ENCODE measurements at regions not wholly inside any gene's neighbourhood (a gene's known extent, or its start where the extent isn't known, plus 50 kb on each side); places are given as distances from the start of the nearest gene placed in this dataset.

DNA sequence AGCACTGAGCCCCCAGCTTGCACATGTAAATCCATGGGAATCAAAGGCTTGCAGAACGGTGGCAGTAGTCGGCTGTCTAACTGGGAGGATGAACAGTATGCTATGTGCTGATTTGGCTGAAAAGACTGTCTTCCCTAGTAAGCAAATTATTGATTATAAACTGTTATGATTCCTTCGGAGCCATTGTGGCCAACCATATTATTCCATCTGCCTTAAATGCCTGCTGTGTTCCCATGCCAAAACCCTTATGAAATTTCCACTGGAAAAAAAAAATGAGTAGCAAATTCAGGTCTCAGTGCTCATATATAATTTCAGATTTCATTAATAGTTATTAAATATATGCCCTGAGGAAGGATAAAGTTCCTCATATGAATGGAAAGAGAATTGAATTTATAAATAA lies 132.7 kb upstream of the MID1 start:
- Histone ChIP-seq H2AFZ (ENCODE audit: low read length) (no peak overlapping the region), H3K79me2 (ENCODE audit: insufficient read depth, low read length) (no peaks in the 10 kb centered on the region), H3K9me2 (replicated peaks; ENCODE audit: low read depth, low read length) (no peaks in the 10 kb centered on the region), H3K9me3 (ENCODE audit: insufficient read depth, low read depth, low read length) (no peaks in the 10 kb centered on the region), H3K4me2 (ENCODE audit: low read depth, low read length, poor library complexity, severe bottlenecking) (no peak overlapping the region), H3K27me3 (ENCODE audit: insufficient read depth, low read length, poor library complexity, severe bottlenecking) (no peaks in the 10 kb centered on the region), H4K20me1 (ENCODE audit: insufficient read depth, low read length, poor library complexity, severe bottlenecking) (no peaks in the 10 kb centered on the region), H3F3A (ENCODE audit: low read depth) (no peaks in the 10 kb centered on the region), H3K36me3 (ENCODE audit: insufficient read depth, low read length) (no peaks in the 10 kb centered on the region), H3K4me3 (ENCODE audit: low read length, poor library complexity, severe bottlenecking) (no peak overlapping the region), H3K9ac (ENCODE audit: low read depth, low read length, poor library complexity, severe bottlenecking) (no peak overlapping the region), H3K4me1 (ENCODE audit: insufficient read depth, low read length, poor library complexity, severe bottlenecking) (no peaks in the 10 kb centered on the region)
- TF ChIP-seq EZH2phosphoT487 (IDR thresholded peaks at IDR 0.05; ENCODE audit: borderline replicate concordance): no peak
- TF ChIP-seq, protein P1, sequence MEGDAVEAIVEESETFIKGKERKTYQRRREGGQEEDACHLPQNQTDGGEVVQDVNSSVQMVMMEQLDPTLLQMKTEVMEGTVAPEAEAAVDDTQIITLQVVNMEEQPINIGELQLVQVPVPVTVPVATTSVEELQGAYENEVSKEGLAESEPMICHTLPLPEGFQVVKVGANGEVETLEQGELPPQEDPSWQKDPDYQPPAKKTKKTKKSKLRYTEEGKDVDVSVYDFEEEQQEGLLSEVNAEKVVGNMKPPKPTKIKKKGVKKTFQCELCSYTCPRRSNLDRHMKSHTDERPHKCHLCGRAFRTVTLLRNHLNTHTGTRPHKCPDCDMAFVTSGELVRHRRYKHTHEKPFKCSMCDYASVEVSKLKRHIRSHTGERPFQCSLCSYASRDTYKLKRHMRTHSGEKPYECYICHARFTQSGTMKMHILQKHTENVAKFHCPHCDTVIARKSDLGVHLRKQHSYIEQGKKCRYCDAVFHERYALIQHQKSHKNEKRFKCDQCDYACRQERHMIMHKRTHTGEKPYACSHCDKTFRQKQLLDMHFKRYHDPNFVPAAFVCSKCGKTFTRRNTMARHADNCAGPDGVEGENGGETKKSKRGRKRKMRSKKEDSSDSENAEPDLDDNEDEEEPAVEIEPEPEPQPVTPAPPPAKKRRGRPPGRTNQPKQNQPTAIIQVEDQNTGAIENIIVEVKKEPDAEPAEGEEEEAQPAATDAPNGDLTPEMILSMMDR (conservative IDR thresholded peaks at IDR 0.05; ENCODE audit: low read length): no peak

- Histone ChIP-seq H3K9me2 (replicated peaks; ENCODE audit: low read depth, low read length) (no peaks in the 10 kb centered on the region), H3K9ac (ENCODE audit: low read depth, low read length, poor library complexity, severe bottlenecking) (no peak overlapping the region), H3K27me3 (ENCODE audit: insufficient read depth, low read length, poor library complexity, severe bottlenecking) (no peaks in the 10 kb centered on the region), H3K4me1 (ENCODE audit: insufficient read depth, low read length, poor library complexity, severe bottlenecking) (no peaks in the 10 kb centered on the region), H3K4me2 (ENCODE audit: low read depth, low read length, poor library complexity, severe bottlenecking) (no peak overlapping the region), H2AFZ (ENCODE audit: low read length) (no peak overlapping the region), H3K9me3 (ENCODE audit: insufficient read depth, low read depth, low read length) (no peaks in the 10 kb centered on the region), H3F3A (ENCODE audit: low read depth) (no peaks in the 10 kb centered on the region), H3K79me2 (ENCODE audit: insufficient read depth, low read length) (no peaks in the 10 kb centered on the region), H3K36me3 (ENCODE audit: insufficient read depth, low read length) (no peaks in the 10 kb centered on the region), H3K4me3 (ENCODE audit: low read length, poor library complexity, severe bottlenecking) (no peak overlapping the region), H4K20me1 (ENCODE audit: insufficient read depth, low read length, poor library complexity, severe bottlenecking) (no peaks in the 10 kb centered on the region)
- TF ChIP-seq EZH2phosphoT487 (IDR thresholded peaks at IDR 0.05; ENCODE audit: borderline replicate concordance): no peak
- TF ChIP-seq, protein P1 (conservative IDR thresholded peaks at IDR 0.05; ENCODE audit: low read length): no peak
These were observed 134.1 kb upstream of the MID1 start for GRCh38 chrX:10754445-10754844.

- H3K27me3 ChIP-seq (ENCODE audit: insufficient read depth, low read length, poor library complexity, severe bottlenecking): no peaks in the 10 kb centered on the region
- no peaks in the 10 kb centered on the region for H3F3A ChIP-seq (ENCODE audit: low read depth)
- no peaks in the 10 kb centered on the region for H3K36me3 ChIP-seq (ENCODE audit: insufficient read depth, low read length)
- no peaks in the 10 kb centered on the region for H3K79me2 ChIP-seq (ENCODE audit: insufficient read depth, low read length)
- no peaks in the 10 kb centered on the region for H3K9me3 ChIP-seq (ENCODE audit: insufficient read depth, low read depth, low read length)
- H3K9me2 ChIP-seq (replicated peaks; ENCODE audit: low read depth, low read length): no peaks in the 10 kb centered on the region
- no peak overlapping the region for H2AFZ ChIP-seq (ENCODE audit: low read length)
- TF ChIP-seq, protein P1 (conservative IDR thresholded peaks at IDR 0.05; ENCODE audit: low read length): no peak
- no peak for TF ChIP-seq EZH2phosphoT487 (IDR thresholded peaks at IDR 0.05; ENCODE audit: borderline replicate concordance)
- no peaks in the 10 kb centered on the region for H4K20me1 ChIP-seq (ENCODE audit: insufficient read depth, low read length, poor library complexity, severe bottlenecking)
- H3K9ac ChIP-seq (ENCODE audit: low read depth, low read length, poor library complexity, severe bottlenecking): no peak overlapping the region
- H3K4me2 ChIP-seq (ENCODE audit: low read depth, low read length, poor library complexity, severe bottlenecking): no peak overlapping the region
- H3K4me3 ChIP-seq (ENCODE audit: low read length, poor library complexity, severe bottlenecking): no peak overlapping the region
- no peaks in the 10 kb centered on the region for H3K4me1 ChIP-seq (ENCODE audit: insufficient read depth, low read length, poor library complexity, severe bottlenecking)
These were observed 135.3 kb upstream of the MID1 start for GRCh38 chrX:10755439-10756334.
